Stimulated activated CD8-positive, alpha-beta memory T cell treated with anti-CD3 and anti-CD28 coated beads, Interleukin-7, amount 100 ng/mL, for 4 hours (primary cell): ENCODE measurements at regions not wholly inside any gene's neighbourhood (a gene's known extent, or its start where the extent isn't known, plus 50 kb on each side); places are given as distances from the start of the nearest gene placed in this dataset.
"Not testable (repeated sequence)": the region's sequence is repeated elsewhere in the genome, so short reads cannot be mapped to it uniquely, and the experiment has no call there.

Experiments used
- DNase-seq, 2 donors: peaks; one replicate each; pipeline ENCODE4 v3.0.0-alpha.2; 2020; ENCODE audit warnings: low read depth in 2 of 2

DNA sequence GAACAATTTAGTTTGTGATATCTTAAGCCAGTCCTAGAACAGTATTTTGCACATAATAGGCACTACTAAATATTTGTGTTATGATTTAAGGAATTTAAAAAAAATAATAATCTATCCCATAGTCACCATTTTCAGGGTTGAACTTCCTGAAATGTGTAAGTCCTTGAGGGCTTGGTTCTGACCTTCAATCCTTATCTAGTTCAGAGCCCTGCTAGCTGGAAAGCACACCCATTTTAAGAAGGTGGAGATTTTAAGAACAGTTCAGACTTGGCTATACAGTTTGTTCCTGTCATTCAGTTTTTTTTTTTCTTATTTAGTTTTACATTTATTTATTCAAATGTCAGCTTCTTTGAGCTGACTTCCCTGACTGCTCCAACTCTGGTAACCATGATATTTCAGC, 183.4 kb upstream of the MAGI2 start:
- DNase-seq: no peak

DNA sequence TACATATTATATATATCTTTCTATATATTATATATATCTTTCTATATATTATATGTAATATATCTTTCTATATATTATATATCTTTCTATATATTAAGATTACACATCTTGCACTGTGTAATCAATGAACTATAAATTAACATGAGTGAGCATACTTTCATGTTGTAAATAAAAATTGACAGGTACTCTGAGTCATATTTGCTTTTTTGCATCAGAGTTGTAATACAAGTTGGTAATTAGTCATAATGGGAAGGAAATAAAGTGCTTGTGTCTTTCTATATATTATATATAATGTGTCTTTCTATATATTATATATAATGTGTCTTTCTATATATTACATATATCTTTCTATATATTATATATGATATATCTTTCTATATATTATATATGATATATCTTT, 172.5 kb upstream of the MAGI2 start:
- not testable (repeated sequence) for DNase-seq

DNA sequence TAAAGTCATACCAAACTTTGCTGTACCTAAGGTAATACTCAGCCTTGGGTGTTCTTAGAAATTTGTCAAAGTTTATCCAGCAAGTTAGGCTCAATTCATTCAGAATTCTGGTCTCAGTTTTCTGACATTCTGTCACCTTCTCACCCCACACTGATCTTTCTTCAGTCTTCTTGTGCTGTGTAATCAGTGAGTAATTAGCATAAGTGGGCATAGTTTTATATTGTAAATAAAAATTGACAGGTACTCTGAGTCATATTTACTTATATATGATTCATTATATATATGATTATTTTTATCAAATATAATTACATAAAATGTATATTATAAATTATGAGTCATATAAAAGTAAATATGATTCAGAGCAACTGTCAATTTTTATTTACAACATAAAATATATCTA, 170.9 kb upstream of the MAGI2 start:
- DNase-seq: no peak

DNA sequence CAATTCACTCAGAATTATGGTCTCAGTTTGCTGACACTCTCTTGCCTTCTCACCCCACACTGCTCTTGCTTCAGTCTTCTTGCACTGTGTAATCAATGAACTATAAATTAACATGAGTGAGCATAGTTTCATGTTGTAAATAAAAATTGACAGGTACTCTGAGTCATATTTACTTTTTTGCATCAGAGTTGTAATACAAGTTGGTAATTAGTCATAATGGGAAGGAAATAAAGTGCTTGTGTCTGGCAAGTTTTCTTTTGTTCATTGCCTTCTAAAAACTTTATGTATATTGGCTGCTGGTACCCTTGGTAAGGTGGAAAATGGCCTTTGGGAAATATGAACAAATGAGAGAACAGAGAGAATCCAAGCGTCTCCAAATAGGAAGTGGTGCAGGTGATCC, 169.3 kb upstream of the MAGI2 start:
- no peak for DNase-seq

- no peak for DNase-seq
Measured at GRCh38 chr7:79620291-79620690, 166.8 kb upstream of the MAGI2 start.

DNA sequence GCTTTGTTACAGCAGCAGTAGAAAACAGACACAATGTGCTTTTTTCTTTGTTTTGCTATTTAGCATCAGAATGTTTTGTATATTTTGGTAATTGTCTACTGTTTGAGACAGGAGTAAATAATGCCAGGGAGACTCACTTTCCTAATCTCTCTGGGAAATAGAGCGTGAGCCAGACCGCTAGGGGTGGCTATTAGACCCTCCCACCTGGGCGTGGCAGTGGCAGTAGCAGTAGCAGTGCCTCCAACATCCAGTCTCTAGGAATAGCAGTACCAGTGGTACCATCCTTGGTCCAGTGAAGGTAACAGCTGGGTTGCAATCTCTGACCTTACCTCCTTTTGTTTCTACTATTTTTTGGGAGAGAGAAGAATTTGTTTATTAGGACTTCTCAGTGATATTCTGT, 165.7 kb upstream of the MAGI2 start:
- no peak for DNase-seq

DNA sequence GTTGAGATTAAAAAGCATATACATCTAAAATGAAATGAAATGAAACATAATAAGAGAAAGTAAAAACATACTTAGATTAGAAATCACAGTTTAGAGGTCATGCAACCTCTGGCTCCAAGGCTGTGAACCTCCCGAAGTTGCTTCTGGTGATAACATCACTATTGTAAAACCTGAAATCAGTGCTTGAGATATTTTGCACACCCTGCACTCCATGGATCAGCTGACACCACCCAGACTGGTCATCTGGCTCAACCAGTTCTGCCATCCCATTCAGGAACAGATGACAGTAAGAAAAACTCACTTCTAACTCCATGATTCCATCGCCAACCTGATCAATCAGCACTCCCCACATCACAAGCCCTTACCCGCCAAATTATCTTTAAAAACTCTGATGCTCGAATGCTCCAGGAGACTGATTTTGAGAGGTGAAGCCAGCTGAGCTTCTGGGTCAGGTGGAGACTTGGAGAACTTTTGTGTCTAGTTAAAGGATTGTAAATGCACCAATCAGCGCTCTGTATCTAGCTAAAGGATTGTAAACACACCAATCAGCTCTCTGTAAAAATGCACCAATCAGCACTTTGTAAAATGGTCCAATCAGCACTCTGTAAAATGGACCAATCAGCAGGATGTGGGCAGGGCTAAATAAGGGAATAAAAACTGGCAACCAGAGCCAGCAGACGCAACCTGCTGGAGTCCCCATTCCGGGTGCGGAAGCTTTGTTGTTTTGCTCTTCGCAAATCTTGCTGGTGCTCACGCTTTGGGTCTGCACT, 162.6 kb upstream of the MAGI2 start:
- no peak for DNase-seq

DNA sequence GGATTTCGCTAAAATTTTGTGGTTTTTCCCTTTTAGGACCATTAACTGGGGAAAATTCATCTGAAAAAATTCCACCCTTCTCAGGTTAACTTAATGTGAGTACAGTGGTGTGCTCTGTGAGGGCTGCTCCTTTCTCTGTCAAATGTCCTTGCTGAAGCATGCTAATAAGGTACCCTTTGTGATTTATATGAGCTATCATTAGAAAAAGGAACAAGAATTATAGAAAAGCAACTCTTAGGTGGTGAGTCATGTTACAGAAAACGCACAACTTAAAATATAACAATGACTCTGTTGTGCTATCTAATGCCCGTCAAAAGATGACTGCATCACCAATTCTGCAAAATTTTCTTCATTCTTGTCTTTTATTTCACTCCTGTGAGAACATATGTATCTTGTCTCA, 162.0 kb upstream of the MAGI2 start:
- no peak for DNase-seq

- no peak for DNase-seq
Measured at GRCh38 chr7:79612903-79613302, 159.4 kb upstream of the MAGI2 start.

GRCh38 chr7:79612022-79612421, 158.6 kb upstream of the MAGI2 start:
- DNase-seq: no peak

DNA sequence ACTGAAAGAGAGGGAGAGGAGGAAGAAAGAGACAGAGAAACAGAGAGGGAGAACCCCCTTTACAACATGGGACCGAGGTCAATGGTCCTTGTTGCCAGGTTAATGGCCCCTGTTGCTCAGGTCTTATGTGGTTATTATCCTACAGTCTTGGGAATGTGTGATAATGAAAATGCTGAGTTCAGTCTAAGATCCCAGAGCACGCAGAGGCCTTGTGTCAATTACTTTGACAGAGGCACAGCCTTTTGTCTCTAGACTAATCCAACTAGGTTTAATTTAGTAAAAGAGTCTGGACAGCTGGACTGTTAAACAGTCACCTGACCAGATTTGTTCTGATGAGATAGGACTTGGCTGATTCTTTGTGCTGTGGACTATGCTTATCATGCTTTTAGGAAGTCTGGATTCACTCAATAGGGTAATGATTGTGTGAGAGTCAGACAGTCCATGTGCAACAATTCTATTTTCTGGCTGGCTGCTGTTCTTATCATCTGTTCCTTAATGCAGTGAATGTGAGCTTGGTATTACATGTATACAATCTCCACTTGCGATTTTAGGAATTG, 157.4 kb upstream of the MAGI2 start:
- DNase-seq: no peak

DNA sequence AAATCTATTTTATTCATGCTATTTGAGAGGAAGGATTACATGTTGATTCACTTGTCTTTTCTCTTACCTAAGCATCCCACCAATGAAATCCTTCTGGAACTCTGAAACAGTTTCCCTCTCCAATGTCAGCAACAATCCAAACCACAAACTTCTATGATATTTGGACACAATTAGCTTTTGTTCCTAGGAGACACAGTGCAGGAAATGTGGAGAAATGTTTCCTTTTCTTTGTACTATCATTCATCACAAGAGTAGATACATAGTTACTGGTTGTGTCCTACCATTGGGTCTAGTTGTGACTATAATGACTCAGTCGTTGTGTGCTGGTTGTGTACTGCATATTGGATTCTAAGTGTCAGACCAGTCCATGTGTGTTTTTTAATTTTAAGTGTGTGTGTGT, 156.8 kb upstream of the MAGI2 start:
- DNase-seq: no peak

DNA sequence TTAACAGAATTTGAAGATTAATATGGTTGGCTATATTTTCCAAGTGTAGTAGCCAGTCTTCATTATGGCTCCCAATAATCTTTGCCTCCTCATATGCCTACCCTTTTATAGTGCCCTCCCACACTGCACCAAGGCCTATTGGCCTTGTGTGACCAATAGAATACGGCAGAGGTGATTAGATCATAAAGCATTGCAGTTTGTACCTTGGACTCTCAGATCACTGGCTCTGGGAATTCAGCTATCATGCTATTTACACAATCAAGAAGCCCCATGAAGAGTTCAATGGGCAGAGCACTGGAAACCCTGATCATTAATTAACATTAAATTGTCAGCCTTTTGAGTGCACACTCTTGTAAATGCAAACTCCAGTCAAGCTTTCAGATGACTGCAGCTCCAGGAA, 154.5 kb upstream of the MAGI2 start:
- DNase-seq: no peak

DNA sequence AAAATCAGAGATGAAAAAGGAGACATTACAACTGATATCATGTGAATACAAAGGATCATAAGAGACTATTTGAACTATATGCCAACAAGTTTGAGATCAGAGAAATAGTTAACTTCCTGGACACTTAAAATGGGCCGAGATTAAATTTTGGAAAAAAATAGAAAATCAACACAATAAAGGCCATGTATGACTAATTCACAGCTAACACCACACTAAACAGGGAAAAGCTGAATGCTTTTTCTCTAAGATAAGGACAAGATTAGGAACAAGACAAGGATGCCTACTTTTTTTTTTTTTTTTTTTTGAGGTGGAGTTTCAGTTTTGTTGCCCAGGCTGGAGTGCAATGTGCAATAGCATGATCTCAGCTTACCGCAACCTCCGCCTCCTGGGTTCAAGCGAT, 151.4 kb upstream of the MAGI2 start:
- DNase-seq: no peak

DNA sequence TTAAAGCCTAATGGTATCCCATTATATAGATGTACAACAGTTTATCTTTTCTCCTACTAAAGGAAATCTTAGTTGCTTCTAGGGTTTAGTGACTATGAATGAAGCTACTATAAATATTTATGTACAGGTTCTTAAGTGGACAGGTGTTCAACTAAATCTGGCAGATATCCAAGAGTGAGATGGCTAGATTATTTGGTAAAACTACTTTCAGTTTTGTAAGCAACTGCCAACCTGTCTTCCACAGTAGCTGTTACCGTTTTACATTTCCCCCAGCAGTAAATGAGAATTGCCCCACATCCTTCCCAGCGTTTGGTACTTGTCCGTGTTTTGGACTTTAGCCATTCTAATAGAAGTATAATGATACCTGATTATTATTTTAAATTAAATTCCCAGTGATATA, 144.9 kb upstream of the MAGI2 start:
- no peak for DNase-seq

DNA sequence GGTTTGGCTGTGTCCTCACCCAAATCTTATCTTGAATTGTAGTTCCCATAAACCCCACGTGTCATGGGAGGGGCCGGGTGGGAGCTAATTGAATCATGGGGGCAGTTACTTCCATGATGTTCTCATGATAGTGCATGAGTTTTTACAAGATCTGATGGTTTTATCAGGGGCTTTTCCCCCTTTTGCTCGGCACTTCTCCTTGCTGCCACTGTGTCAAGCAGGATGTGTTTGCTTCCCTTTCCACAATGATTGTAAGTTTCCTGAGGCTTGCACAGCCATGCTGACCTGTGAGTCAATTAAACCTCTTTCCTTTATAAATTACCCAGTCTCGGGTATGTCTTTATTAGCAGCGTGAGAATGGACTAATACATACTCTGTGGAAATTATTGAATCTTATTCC, 141.2 kb upstream of the MAGI2 start:
- DNase-seq: not testable (repeated sequence)

- no peak for DNase-seq
Measured at GRCh38 chr7:79593866-79594301, 140.4 kb upstream of the MAGI2 start.

DNA sequence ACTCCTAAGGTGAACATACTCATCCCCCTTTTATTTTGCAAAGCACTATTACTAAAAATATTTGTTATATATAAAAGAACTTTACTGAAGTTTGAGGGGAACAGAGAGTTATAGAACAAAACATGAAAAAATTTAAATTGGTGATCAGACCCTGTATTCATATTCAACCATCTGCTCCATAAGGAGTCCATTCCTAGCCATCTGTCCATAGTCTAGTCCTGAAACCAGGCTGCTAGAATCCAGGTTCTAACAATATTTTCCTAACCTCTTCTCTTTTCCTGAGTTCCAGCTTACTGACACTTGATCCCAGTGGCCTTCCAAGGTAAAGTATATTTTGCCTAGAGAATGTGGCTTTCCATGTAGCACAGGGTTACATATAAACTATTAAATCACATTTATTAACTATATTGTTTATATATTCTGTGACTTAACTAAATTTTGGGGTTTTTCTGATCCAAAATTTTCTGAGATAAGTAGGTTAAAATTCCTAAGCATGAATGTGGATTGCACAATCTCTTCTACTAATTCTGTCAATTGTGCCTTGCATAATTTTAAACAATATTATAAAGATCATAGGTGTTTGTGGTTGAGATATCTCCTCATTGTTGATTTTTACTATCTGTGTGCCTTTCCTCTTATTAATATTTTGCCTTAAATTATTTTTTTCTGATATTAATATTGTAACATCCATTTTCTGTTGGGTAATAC, 137.6 kb upstream of the MAGI2 start:
- DNase-seq: no peak

DNA sequence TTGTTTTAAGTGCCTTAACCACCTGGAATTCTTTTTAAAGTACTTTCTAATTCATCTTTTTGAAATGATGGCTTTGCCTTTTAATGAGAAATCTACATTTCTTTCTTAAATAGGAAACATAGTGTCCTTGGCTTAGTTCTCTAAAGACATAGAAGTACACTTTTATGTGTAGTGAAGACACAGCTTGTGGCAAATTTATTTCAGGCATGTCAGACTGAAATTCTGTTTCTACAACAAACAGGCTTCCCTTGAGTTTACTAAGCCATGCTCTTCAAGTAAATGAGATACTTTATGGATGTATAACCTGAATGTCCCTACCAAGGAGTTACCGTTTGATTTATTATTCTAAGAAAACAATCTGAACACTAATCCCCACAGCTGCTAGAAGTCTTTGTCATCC, 136.9 kb upstream of the MAGI2 start:
- DNase-seq: no peak

DNA sequence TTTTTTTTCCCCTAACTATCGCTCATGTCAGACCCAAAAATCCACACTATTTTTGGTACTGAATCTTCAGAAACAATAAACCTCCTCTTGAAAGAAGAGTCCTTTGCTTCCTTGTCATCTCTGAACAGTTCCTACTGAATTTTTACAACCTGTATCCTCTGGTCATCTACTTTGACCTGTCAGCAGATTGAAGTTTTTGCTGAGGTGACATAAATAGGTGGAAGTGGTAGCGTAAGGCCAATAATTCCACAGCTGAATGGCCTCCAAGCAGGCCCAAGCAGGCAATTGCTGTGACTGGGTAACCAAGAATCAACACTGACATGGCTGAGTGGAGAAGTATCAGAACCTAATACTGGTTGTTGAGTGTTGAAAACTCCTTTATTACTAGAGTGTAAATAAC, 117.4 kb upstream of the MAGI2 start:
- no peak for DNase-seq

GRCh38 chr7:79563821-79564522, 110.5 kb upstream of the MAGI2 start:
- no peak for DNase-seq

DNA sequence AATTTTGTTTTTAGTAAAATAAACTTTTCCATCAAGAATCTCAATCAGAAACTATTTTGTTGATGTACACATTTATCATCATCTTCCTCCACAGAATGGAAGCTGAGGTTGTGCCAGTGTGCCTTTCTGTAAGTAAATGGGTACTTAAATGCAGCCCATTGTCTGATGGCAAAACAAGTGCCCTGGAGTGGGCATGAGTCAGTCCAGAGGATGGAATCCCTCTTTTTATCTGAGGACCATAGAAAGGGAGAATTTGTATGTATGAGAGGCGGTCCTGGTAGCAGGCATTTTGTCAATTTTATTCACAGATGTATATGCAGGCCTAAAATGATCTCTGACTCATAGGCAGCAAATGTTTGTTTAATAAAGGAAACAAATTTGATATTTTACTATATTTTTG, 102.1 kb upstream of the MAGI2 start:
- DNase-seq: no peak
